K562 (cell line): ENCODE measurements at regions not wholly inside any gene's neighbourhood (a gene's known extent, or its start where the extent isn't known, plus 50 kb on each side); places are given as distances from the start of the nearest gene placed in this dataset.
A peak's percentile ranks its signal among the peaks of the same experiment; 100 is the strongest.

Experiments
- ATAC-seq: fragments of 200-7000 bp; cut with Tn5 transposase; 3 replicates; pipeline ENCODE4 v1.9.1; 2020; ENCODE audit warnings: moderate library complexity
- BruUV-seq: library from RNA; stranded (reverse); fragments of 400-500 nt; replicated peaks from 2 replicates; lab custom pipeline; 2021; lab: Mats Ljungman, UMichigan
- CTCF ChIA-PET: fragments of 300-600 bp; formaldehyde crosslinking; extraction: SDS; loops from one replicate; lab custom pipeline; 2021; ENCODE audit warnings: low intra/inter-chr PET ratio; lab: Yijun Ruan, JAX
- POLR2A ChIA-PET: fragments of 300-600, 350-650 bp; sonication (Branson Sonifier 250); formaldehyde crosslinking; extraction: SDS; loops from one replicate; lab custom pipeline; 2021; ENCODE audit warnings: antibody characterized with exemption, inconsistent platforms; lab: Yijun Ruan, JAX
- DNase-seq, 4 experiments: peaks; one replicate each; pipeline versions ENCODE4 v3.0.0 to v3.0.0-alpha.2; 2011 to 2018; ENCODE audit warnings: low spot score in 3 of 4, mixed read lengths in 3 of 4; ENCODE audit errors: extremely low read depth in 1 of 4
- FAIRE-seq: peaks from 2 replicates; lab custom pipeline; 2011; peaks lifted over from hg19 to GRCh38; lab: Jason Lieb, UNC
- H2AFZ ChIP-seq: 2 replicates; pipeline ENCODE4 v1.6.0; 2011; ENCODE audit warnings: low read depth, low read length, control low read depth, inconsistent platforms
- H3K27ac ChIP-seq: fragments of 200-600 bp; 3 replicates; pipeline ENCODE4 v1.8.0; 2011; ENCODE audit warnings: low read depth, mild to moderate bottlenecking, control low read depth, inconsistent platforms, low read length, moderate library complexity, mixed read lengths; ENCODE audit errors: extremely low read depth
- H3K27me3 ChIP-seq, 2 experiments: fragments of 300-600 bp in 1 of 2; 2 replicates in 1 of 2; 3 replicates in 1 of 2; pipeline versions ENCODE4 v1.6.0 to v1.8.0; 2011; ENCODE audit warnings: inconsistent platforms in 2 of 2, low read length in 2 of 2, mild to moderate bottlenecking in 1 of 2, mixed read lengths in 1 of 2, moderate library complexity in 1 of 2; ENCODE audit not compliant: control insufficient read depth in 2 of 2, insufficient read depth in 2 of 2
- H3K36me3 ChIP-seq: fragments of 300-600 bp; 3 replicates; pipeline ENCODE4 v1.8.0; 2011; ENCODE audit warnings: mild to moderate bottlenecking, low read length, inconsistent platforms; ENCODE audit not compliant: control insufficient read depth, insufficient read depth
- H3K4me1 ChIP-seq, 2 experiments: fragments of 200-600 bp in 1 of 2; replicated peaks in 1 of 2; 2 replicates in 1 of 2; 3 replicates in 1 of 2; pipeline versions ENCODE4 v1.5.1 to v1.8.0; 2011; ENCODE audit warnings: inconsistent platforms in 2 of 2, low read length in 2 of 2, mild to moderate bottlenecking in 1 of 2, mixed read lengths in 1 of 2, moderate library complexity in 1 of 2; ENCODE audit not compliant: control insufficient read depth in 2 of 2, insufficient read depth in 2 of 2
- H3K4me2 ChIP-seq: 2 replicates; pipeline ENCODE4 v1.6.1; 2011; ENCODE audit warnings: low read length, control low read depth, inconsistent platforms, mixed read lengths; ENCODE audit not compliant: insufficient read depth
- H3K4me3 ChIP-seq: fragments of 200-600 bp; sonication (generic), shearing (Covaris generic); 2 replicates; pipeline ENCODE4 v1.5.1; 2016; ENCODE audit warnings: control low read depth, inconsistent platforms
- H3K79me2 ChIP-seq: fragments of 200-600 bp; 3 replicates; pipeline ENCODE4 v1.8.0; 2011; ENCODE audit warnings: low read length, inconsistent platforms; ENCODE audit not compliant: control insufficient read depth, insufficient read depth
- H3K9ac ChIP-seq, 2 experiments: 2 replicates each; pipeline versions ENCODE4 v1.6.0 to v1.6.1; 2011; ENCODE audit warnings: low read depth in 2 of 2, low read length in 2 of 2, control low read depth in 1 of 2, inconsistent platforms in 1 of 2, mild to moderate bottlenecking in 1 of 2, mixed read lengths in 1 of 2; ENCODE audit not compliant: insufficient read depth in 1 of 2
- H3K9me1 ChIP-seq: one replicate; pipeline ENCODE4 v1.6.0; 2011; ENCODE audit warnings: inconsistent platforms, mild to moderate bottlenecking, low read length, moderate library complexity; ENCODE audit not compliant: control insufficient read depth, insufficient read depth
- H3K9me3 ChIP-seq: replicated peaks from 2 replicates; pipeline ENCODE4 v1.5.1; 2011; ENCODE audit warnings: low read depth, low read length, inconsistent platforms; ENCODE audit not compliant: control insufficient read depth, insufficient read depth
- H4K20me1 ChIP-seq: replicated peaks from 2 replicates; pipeline ENCODE4 v1.6.1; 2011; ENCODE audit warnings: low read length, inconsistent platforms, mixed read lengths; ENCODE audit not compliant: control insufficient read depth, insufficient read depth
- CHD2 ChIP-seq: IDR thresholded peaks from 2 replicates; pipeline ENCODE4 v1.6.1; 2011; ENCODE audit warnings: low read depth, low read length
- FOSL1 ChIP-seq: fragments of 200-800 bp; sonication (Bioruptor generic); conservative IDR thresholded peaks from 2 replicates; pipeline ENCODE4 v1.6.1; 2016; ENCODE audit warnings: missing genetic modification characterization, missing compliant biosample characterization
- HDAC2 ChIP-seq: fragments of 450-650 bp; IDR thresholded peaks from 2 replicates; pipeline ENCODE4 v1.6.1; 2016; ENCODE audit warnings: mild to moderate bottlenecking
- HMG20B ChIP-seq: fragments of 250-450 bp; sonication (Bioruptor Pico); IDR thresholded peaks from 2 replicates; pipeline ENCODE4 v1.5.0; 2021; ENCODE audit warnings: mild to moderate bottlenecking
- NBN ChIP-seq: fragments of 450-650 bp; IDR thresholded peaks from 2 replicates; pipeline ENCODE4 v1.6.1; 2016; ENCODE audit warnings: low read depth, mild to moderate bottlenecking
- OTX1 ChIP-seq: fragments of 450-650 bp; formaldehyde crosslinking; IDR thresholded peaks from 2 replicates; pipeline ENCODE4 v1.4.0; 2022; ENCODE audit warnings: mild to moderate bottlenecking
- POU5F1 ChIP-seq: fragments of 150-350 bp; IDR thresholded peaks from 2 replicates; pipeline ENCODE4 v1.6.1; 2014; ENCODE audit warnings: borderline replicate concordance, low read length, low read depth, mild to moderate bottlenecking; ENCODE audit not compliant: partially characterized antibody
- TFAM ChIP-seq: fragments of 250-450 bp; sonication (Bioruptor Pico); conservative IDR thresholded peaks from 2 replicates; pipeline ENCODE4 v1.5.0; 2021; ENCODE audit warnings: mild to moderate bottlenecking, moderate library complexity
- ZBED1 ChIP-seq: IDR thresholded peaks from 2 replicates; pipeline ENCODE4 v1.6.1; 2014
- WGBS: fragments of 100-300 bp; shearing (Covaris generic); methylation state at CpG from one replicate; pipeline ENCODE4 v1.1.6; 2016; ENCODE audit warnings: low coverage, mixed read lengths; ENCODE audit not compliant: insufficient coverage; ENCODE audit errors: missing lambda C conversion rate; 5-methylcytosine and 5-hydroxymethylcytosine counted together
- in situ Hi-C: fragments of 300-500 bp; cut with MboI; formaldehyde crosslinking; loops from 4 replicates; pipeline ENCODE4 v1.15.0; 2018; ENCODE audit warnings: inconsistent platforms, mixed read lengths
- intact Hi-C: fragments of 100-400 bp; cut with micrococcal nuclease; formaldehyde crosslinking; loops from 2 replicates; pipeline ENCODE4 v1.14.2; 2022
- TF ChIP-seq, protein P1 (sequence below), 2 experiments: fragments of 450-650 bp; IDR thresholded peaks; 2 replicates each; pipeline ENCODE4 v1.6.1; 2018; ENCODE audit warnings: mild to moderate bottlenecking in 2 of 2, low read depth in 1 of 2; ENCODE audit not compliant: partially characterized antibody in 2 of 2

DNA sequence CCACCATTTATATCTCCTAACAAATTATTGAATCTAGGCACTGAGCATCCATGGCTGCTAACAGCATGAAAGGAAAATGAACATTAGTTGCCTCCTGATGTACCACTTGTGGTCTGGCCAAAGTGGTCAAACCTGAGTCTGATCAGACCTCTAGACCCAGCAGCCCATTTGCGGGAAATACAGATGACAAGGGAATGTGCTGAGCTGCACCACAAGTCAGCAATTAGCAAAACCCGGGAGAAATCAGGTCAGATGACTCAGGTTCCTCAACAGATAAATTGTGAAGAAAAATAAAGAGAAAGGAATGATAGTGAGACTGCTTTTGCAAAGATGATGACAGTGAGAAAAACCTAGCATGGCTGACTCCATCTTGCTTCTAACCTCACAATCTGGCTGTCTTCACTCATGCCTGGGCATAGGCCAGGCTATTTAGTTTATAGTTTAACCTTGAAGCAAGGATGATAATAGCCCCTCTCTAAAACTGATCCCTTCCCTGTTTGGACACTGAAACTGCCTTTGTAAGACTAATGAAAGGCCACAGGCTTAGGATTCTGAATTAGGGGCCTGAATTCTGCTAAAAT, 142.7 kb upstream of the ASIC2 start:
- Histone ChIP-seq H4K20me1 (no peaks in the 10 kb centered on the region), H3K4me2 (no peak overlapping the region), H3K79me2 (no peaks in the 10 kb centered on the region), H3K4me3 (no peak overlapping the region), H3K9ac (no peak overlapping the region), H3K9me1 (no peaks in the 10 kb centered on the region), H2AFZ (no peak overlapping the region), H3K27ac (no peak overlapping the region), H3K36me3 (no peaks in the 10 kb centered on the region), H3K27me3 (peaks cover 0 to 5% of the 10 kb centered on the region in 2 experiments; a peak in 2 of 5 replicates), H3K9me3 (no peaks in the 10 kb centered on the region), H3K4me1 (no peaks in the 10 kb centered on the region)
- DNase-seq (no peak), FAIRE-seq (no peak), ATAC-seq (no peak)
- WGBS, result 0% methylated on average over 2 of the region's 2 CpGs
- intact Hi-C loops (no loop called here), in situ Hi-C loops (no loop called here)
- TF ChIP-seq OTX1 (CRISPR knock-in tag), result no peak
- TF ChIP-seq HMG20B (CRISPR knock-in tag), result no peak
- 0 out of 2 replicates have a peak, but pooled peaks have one; percentile 11 for TF ChIP-seq FOSL1 (tag)
- TF ChIP-seq POU5F1, result no peak
- POLR2A ChIA-PET, result no interaction called here
- BruUV-seq, result no TSS peak
- CTCF ChIA-PET, result no interaction called here

- H3K4me2 ChIP-seq, result no peak overlapping the region
Observed at GRCh38 chr17:33436321-33436720, 143.2 kb upstream of the ASIC2 start.

More at GRCh38 chr17:33436321-33436720, 143.2 kb upstream of the ASIC2 start:
- Histone ChIP-seq H3K79me2 (no peaks in the 10 kb centered on the region), H3K4me3 (no peak overlapping the region), H3K36me3 (no peaks in the 10 kb centered on the region), H3K27me3 (peaks cover 0 to 5% of the 10 kb centered on the region in 2 experiments; a peak in 2 of 5 replicates), H3K27ac (no peak overlapping the region), H2AFZ (no peak overlapping the region), H3K9me1 (no peaks in the 10 kb centered on the region), H3K9me3 (no peaks in the 10 kb centered on the region), H3K9ac (no peak overlapping the region), H3K4me1 (no peaks in the 10 kb centered on the region), H4K20me1 (no peaks in the 10 kb centered on the region)
- ChIA-PET POLR2A (no interaction called here), CTCF (no interaction called here)
- TF ChIP-seq NBN (no peak), CHD2 (no peak), FOSL1 (tag) (0 out of 2 replicates have a peak, but pooled peaks have one; percentile 11), HDAC2 (no peak), ZBED1 (no peak), TFAM (CRISPR knock-in tag) (no peak)
- TF ChIP-seq, protein P1, sequence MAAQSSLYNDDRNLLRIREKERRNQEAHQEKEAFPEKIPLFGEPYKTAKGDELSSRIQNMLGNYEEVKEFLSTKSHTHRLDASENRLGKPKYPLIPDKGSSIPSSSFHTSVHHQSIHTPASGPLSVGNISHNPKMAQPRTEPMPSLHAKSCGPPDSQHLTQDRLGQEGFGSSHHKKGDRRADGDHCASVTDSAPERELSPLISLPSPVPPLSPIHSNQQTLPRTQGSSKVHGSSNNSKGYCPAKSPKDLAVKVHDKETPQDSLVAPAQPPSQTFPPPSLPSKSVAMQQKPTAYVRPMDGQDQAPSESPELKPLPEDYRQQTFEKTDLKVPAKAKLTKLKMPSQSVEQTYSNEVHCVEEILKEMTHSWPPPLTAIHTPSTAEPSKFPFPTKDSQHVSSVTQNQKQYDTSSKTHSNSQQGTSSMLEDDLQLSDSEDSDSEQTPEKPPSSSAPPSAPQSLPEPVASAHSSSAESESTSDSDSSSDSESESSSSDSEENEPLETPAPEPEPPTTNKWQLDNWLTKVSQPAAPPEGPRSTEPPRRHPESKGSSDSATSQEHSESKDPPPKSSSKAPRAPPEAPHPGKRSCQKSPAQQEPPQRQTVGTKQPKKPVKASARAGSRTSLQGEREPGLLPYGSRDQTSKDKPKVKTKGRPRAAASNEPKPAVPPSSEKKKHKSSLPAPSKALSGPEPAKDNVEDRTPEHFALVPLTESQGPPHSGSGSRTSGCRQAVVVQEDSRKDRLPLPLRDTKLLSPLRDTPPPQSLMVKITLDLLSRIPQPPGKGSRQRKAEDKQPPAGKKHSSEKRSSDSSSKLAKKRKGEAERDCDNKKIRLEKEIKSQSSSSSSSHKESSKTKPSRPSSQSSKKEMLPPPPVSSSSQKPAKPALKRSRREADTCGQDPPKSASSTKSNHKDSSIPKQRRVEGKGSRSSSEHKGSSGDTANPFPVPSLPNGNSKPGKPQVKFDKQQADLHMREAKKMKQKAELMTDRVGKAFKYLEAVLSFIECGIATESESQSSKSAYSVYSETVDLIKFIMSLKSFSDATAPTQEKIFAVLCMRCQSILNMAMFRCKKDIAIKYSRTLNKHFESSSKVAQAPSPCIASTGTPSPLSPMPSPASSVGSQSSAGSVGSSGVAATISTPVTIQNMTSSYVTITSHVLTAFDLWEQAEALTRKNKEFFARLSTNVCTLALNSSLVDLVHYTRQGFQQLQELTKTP (IDR thresholded peaks at IDR 0.05; ENCODE audit: low read depth in 1 of 2, partially characterized antibody in 2 of 2), result no peak
- intact Hi-C loops, result no loop called here
- no TSS peak for BruUV-seq
- ATAC-seq (no peak), FAIRE-seq (no peak), DNase-seq (peak in 1 of 4 experiments; percentile 7)
- in situ Hi-C loops, result no loop called here
- 19% methylated on average over 3 of the region's 3 CpGs for WGBS
